HepG2 (cell line): ENCODE measurements at regions not wholly inside any gene's neighbourhood (a gene's known extent, or its start where the extent isn't known, plus 50 kb on each side); places are given as distances from the start of the nearest gene placed in this dataset.
A peak's percentile ranks its signal among the peaks of the same experiment; 100 is the strongest.

Experiments used
- ARID5B ChIP-seq: IDR thresholded peaks from 2 replicates; pipeline ENCODE4 v1.4.0; 2020; ENCODE audit warnings: mild to moderate bottlenecking, missing genetic modification reagents
- CENPBD1 ChIP-seq: sonication (generic); formaldehyde crosslinking; IDR thresholded peaks from 2 replicates; pipeline ENCODE4 v1.8.0; 2022; ENCODE audit warnings: missing genetic modification reagents, low read depth, mild to moderate bottlenecking, borderline replicate concordance
- DDIT3 ChIP-seq: sonication (generic); formaldehyde crosslinking; IDR thresholded peaks from 2 replicates; pipeline ENCODE4 v1.4.0; 2020; ENCODE audit warnings: mild to moderate bottlenecking, missing genetic modification reagents
- FOSL1 ChIP-seq: sonication (generic); formaldehyde crosslinking; IDR thresholded peaks from 2 replicates; pipeline ENCODE4 v1.9.0; 2021; ENCODE audit warnings: missing genetic modification reagents, borderline replicate concordance
- HNRNPL ChIP-seq: fragments of 200-400 bp; formaldehyde crosslinking; IDR thresholded peaks from 2 replicates; pipeline ENCODE4 v1.6.1; 2017; ENCODE audit warnings: mild to moderate bottlenecking, low read depth, low read length
- NBN ChIP-seq: fragments of 450-650 bp; conservative IDR thresholded peaks from 2 replicates; pipeline ENCODE4 v1.6.1; 2017
- NFYC ChIP-seq: IDR thresholded peaks from 2 replicates; pipeline ENCODE4 v1.6.1; 2016; ENCODE audit warnings: missing genetic modification reagents, missing compliant biosample characterization
- PAXIP1 ChIP-seq: sonication (generic); formaldehyde crosslinking; conservative IDR thresholded peaks from 2 replicates; pipeline ENCODE4 v1.4.0; 2020; ENCODE audit warnings: mild to moderate bottlenecking, missing genetic modification reagents, moderate library complexity
- TFE3 ChIP-seq: IDR thresholded peaks from 2 replicates; pipeline ENCODE4 v1.6.1; 2016
- TOE1 ChIP-seq: sonication (generic); formaldehyde crosslinking; IDR thresholded peaks from 2 replicates; pipeline ENCODE4 v1.4.0; 2020; ENCODE audit warnings: mild to moderate bottlenecking, missing genetic modification reagents
- ZBED4 ChIP-seq: sonication (generic); formaldehyde crosslinking; IDR thresholded peaks from 2 replicates; pipeline ENCODE4 v1.4.0; 2020; ENCODE audit warnings: missing genetic modification reagents, borderline replicate concordance
- ZNF776 ChIP-seq: sonication (generic); formaldehyde crosslinking; IDR thresholded peaks from 2 replicates; pipeline ENCODE4 v1.4.0; 2020; ENCODE audit warnings: mild to moderate bottlenecking, missing genetic modification reagents
- ZUFSP ChIP-seq: sonication (generic); formaldehyde crosslinking; IDR thresholded peaks from 2 replicates; pipeline ENCODE4 v1.9.0; 2021; ENCODE audit warnings: missing genetic modification reagents, mild to moderate bottlenecking, borderline replicate concordance

- TF ChIP-seq ZBED4 (CRISPR knock-in tag) (peak; percentile 52; the same call in 1 of the 2 replicates), ARID5B (CRISPR knock-in tag) (peak; percentile 97), ZNF776 (no peak), ZUFSP (CRISPR knock-in tag) (no peak), FOSL1 (CRISPR knock-in tag) (peak; percentile 64; the same call in 1 of the 2 replicates), TFE3 (CRISPR knock-in tag) (peak; percentile 83; the same call in 1 of the 2 replicates), PAXIP1 (peak; percentile 94), TOE1 (CRISPR knock-in tag) (peak; percentile 77; the same call in 1 of the 2 replicates), CENPBD1 (no peak), DDIT3 (CRISPR knock-in tag) (peak; percentile 58; the same call in 1 of the 2 replicates), NFYC (CRISPR knock-in tag) (0 out of 2 replicates have a peak, but pooled peaks have one; percentile 24), NBN (no peak), HNRNPL (no peak)
Observed at GRCh38 chr18:62460851-62461300, 61.9 kb upstream of the ZCCHC2 start (continued).
